Femur (tissue), 1 donor: ENCODE measurements at regions not wholly inside any gene's neighbourhood (a gene's known extent, or its start where the extent isn't known, plus 50 kb on each side); places are given as distances from the start of the nearest gene placed in this dataset.

Experiments used
- DNase-seq: peaks from one replicate; pipeline ENCODE4 v3.0.0-alpha.2; 2017

- DNase-seq = no peak
Measured at GRCh38 chr11:70486731-70487130, 88.4 kb downstream of the CTTN start.

GRCh38 chr11:70487160-70487559 lies 88.8 kb downstream of the CTTN start:
- DNase-seq = no peak

GRCh38 chr11:70487756-70488155 lies 89.4 kb downstream of the CTTN start:
- no peak for DNase-seq

GRCh38 chr11:70488171-70488703 lies 89.9 kb downstream of the CTTN start:
- no peak for DNase-seq

- no peak for DNase-seq
Measured at GRCh38 chr11:70489276-70489675, 90.9 kb downstream of the CTTN start.

GRCh38 chr11:70490208-70490607 lies 91.9 kb downstream of the CTTN start:
- DNase-seq = no peak

GRCh38 chr11:70490723-70491558 lies 92.6 kb downstream of the CTTN start:
- DNase-seq = no peak

- peak; percentile 8 for DNase-seq
Measured at GRCh38 chr11:70491696-70492472, 93.6 kb downstream of the CTTN start.

- no peak for DNase-seq
Measured at GRCh38 chr11:70493089-70493474, 94.8 kb downstream of the CTTN start.

- DNase-seq = no peak
Measured at GRCh38 chr11:70493891-70494290, 95.6 kb downstream of the CTTN start.

- DNase-seq = no peak
Measured at GRCh38 chr11:70494559-70495350, 96.4 kb downstream of the CTTN start.

GRCh38 chr11:70495351-70496310 lies 97.3 kb downstream of the CTTN start:
- no peak for DNase-seq

- DNase-seq = no peak
Measured at GRCh38 chr11:70496591-70497535, 98.5 kb downstream of the CTTN start.

- DNase-seq = no peak
Measured at GRCh38 chr11:70497536-70498075, 99.3 kb downstream of the CTTN start.

GRCh38 chr11:70498171-70498571 lies 99.8 kb downstream of the CTTN start:
- DNase-seq = peak; percentile 51

- no peak for DNase-seq
Measured at GRCh38 chr11:70498976-70499801, 100.9 kb downstream of the CTTN start.

- peak; percentile 15 for DNase-seq
Measured at GRCh38 chr11:70500076-70500847, 101.9 kb downstream of the CTTN start.
